D721Med (cell line): ENCODE measurements at regions not wholly inside any gene's neighbourhood (a gene's known extent, or its start where the extent isn't known, plus 50 kb on each side); places are given as distances from the start of the nearest gene placed in this dataset.
"Not testable (repeated sequence)": the region's sequence is repeated elsewhere in the genome, so short reads cannot be mapped to it uniquely, and the experiment has no call there.

Source experiments
- DNase-seq: peaks from one replicate; pipeline ENCODE4 v3.0.0; 2011; ENCODE audit warnings: low spot score; ENCODE audit not compliant: insufficient read length
- FAIRE-seq: peaks from 2 replicates; lab custom pipeline; 2011; peaks lifted over from hg19 to GRCh38; lab: Jason Lieb, UNC
- TF ChIP-seq, protein P1 (sequence below): IDR thresholded peaks from 2 replicates; pipeline ENCODE4 v1.5.1; 2012; ENCODE audit warnings: mild to moderate bottlenecking, control low read depth; ENCODE audit not compliant: insufficient read depth; ENCODE audit errors: missing control alignments

DNA sequence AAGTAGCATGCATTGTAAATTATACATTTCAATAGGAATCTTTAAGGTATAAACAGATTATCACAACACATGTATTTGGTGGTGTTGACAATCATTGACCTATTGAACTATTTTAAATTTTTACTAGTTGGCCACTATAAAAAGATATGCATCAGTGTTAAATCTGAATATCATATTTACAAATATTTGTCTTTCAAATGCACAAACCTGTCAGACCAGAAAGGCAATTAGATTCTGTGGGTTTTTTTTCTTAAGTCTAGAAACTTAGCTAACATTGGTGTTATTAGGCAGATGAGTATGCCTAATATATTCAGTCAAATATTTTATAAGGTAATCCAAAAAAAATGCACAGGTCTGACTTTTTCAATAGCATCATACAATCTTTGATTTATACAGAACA lies 241.4 kb upstream of the DGKB start:
- FAIRE-seq = no peak
- no peak for DNase-seq
- TF ChIP-seq, protein P1, sequence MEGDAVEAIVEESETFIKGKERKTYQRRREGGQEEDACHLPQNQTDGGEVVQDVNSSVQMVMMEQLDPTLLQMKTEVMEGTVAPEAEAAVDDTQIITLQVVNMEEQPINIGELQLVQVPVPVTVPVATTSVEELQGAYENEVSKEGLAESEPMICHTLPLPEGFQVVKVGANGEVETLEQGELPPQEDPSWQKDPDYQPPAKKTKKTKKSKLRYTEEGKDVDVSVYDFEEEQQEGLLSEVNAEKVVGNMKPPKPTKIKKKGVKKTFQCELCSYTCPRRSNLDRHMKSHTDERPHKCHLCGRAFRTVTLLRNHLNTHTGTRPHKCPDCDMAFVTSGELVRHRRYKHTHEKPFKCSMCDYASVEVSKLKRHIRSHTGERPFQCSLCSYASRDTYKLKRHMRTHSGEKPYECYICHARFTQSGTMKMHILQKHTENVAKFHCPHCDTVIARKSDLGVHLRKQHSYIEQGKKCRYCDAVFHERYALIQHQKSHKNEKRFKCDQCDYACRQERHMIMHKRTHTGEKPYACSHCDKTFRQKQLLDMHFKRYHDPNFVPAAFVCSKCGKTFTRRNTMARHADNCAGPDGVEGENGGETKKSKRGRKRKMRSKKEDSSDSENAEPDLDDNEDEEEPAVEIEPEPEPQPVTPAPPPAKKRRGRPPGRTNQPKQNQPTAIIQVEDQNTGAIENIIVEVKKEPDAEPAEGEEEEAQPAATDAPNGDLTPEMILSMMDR = no peak

DNA sequence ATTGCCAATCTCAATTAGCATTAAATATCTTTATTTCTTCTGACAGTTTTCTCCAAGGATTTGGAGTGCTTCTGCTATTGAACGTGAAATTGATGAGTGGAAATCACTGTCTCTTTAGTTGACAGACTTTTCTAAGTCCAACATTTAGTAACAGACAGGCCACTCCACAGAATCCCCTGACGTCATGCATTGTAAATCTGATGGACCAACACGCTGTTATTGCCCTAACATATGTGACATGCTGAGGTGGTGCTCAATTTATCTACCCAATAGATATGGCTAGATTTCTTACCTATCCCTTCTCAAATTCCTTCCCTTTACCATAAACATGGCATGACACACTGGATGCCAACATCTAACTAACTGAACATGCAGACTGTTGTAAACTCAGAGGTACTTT lies 240.6 kb upstream of the DGKB start:
- TF ChIP-seq, protein P1 = no peak
- DNase-seq (no peak), FAIRE-seq (no peak)

DNA sequence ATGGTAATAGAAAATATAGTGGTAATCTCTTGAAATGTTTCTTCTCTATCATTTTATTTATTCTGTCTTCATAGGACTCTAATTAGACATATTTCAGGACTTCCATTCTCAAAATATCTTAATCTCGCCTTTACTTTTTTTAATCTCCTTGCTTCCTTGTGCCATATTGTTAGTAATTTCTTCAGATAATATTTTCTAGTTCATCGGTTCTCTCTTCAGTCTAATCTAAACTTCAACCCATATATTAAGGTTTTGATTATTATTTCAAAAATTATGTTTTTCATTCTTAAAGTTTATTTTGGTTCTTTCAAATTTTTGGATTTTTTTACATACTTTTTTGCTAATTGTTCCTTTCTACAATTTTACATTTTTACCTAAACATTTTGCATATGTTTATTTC lies 237.9 kb upstream of the DGKB start:
- DNase-seq (no peak), FAIRE-seq (no peak)
- TF ChIP-seq, protein P1 = no peak

DNA sequence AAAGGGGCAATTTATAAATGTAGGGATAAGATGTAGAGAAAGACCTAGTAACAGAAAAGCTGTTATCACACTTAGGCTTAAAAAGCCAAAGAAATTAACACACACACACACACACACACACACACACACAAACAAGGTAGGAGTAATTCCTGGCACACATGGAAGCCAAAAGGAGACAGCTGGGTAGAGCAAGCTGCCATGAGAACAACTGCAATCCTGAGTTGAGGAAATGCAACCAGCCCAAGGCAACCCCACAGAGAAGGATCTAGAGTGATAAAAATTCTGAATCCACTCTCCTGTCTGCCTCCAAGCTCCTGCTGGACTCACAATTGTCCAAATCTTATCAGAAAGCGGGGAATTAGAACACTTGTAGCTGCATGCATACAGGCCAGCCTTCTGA lies 229.1 kb upstream of the DGKB start:
- TF ChIP-seq, protein P1 = no peak
- no peak for DNase-seq
- no peak for FAIRE-seq

DNA sequence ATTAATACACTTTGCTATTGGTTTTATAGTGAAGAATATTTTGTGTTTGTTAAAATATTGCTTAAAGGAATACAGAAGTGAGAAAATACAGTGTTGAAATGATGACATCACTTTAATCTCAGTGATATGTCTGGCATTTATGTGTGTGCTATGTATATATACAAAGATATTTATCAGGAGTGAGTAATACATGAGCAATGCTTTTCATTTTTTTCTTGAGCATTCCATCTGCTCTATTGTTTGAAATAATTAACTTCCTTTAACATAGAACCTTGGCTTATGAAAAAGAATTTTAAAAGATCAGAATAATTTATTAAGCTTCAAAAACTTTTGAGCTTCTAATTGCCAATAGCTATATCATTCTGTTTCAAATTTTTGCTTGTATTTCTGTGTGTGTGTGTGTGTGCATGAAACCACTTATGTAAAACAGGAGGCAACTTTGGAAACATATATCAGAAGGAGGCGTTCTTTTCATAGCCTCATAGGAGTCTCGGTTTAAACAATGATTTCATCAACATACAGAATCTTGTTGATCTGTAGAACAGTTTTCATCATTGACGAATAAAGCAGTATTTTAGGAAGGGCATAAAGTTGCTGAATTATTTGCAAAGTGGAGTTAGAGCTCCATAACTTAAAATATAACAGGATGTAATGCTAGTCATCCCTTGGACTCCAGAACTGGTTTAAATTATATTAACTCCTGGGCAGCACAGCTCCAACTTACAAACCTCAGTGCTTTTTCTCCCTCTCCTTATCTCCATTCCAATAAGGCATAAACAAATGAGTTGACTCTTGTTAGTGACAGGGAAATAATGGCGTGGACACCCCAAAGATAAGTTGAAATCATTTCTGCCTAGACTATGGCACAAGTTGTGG lies 228.4 kb upstream of the DGKB start:
- FAIRE-seq (no peak), DNase-seq (no peak)
- TF ChIP-seq, protein P1 = no peak

DNA sequence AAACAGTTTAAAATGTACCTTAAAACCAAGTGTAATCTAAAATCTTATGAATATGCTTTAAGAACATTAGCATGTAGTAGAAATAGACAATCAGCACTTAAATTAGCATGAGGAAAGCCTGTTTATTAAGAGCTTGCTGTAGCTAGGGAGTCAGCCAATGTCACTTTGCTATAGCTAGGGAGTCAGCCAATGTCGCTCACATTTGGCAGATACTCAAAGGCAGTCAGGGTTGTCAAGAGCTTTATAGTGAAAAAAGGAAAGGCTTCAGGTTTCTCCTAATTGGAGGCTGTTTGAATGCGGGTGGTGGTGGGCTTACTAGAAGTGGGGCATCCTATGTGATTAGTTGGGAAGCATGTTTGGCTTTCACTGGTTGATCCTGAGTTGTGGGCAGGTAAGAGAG lies 226.2 kb upstream of the DGKB start:
- FAIRE-seq = no peak
- TF ChIP-seq, protein P1 = no peak
- DNase-seq = no peak

DNA sequence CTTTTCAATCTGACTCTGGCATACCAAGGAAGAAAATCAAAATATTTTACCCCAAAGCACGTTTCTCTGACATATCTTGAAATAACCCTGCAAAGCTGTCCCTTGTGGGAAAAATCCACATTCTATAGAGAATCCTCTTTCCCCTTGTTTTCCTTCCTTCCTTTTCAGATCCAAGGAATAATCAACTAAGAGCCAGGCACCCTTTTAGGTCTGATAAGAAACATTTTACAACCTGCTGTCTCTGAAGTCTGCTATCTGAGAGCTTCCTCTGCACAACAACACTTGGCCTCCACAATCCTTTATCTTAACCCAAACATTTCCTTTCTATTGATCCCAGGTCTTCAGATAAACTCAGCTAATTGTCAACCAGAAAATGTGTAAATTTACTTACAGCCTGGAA lies 224.1 kb upstream of the DGKB start:
- not testable (repeated sequence) for FAIRE-seq, DNase-seq
